ENCODE measurements at regions not wholly inside any gene's neighbourhood (a gene's known extent, or its start where the extent isn't known, plus 50 kb on each side); places are given as distances from the start of the nearest gene placed in this dataset.

DNA sequence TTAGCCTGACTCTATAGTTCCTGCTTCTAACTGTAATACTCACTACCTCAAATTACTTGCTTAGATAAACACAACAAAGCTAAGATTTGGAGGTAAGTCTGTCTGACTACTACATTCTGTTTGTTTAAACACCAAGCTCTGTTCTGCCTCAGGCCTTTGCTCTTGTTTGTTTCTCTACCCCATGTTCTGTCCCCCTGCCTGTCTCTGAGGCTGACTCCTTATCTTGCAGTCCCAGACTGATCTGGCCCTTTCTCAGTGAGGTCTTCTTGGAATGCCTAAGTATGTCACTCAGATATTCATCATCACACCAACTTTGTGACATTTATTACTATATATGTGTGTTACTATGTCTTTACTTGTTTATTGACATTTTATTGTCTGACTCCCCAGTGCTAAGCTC is 425.5 kb downstream of the LMO4 start:
- no peak overlapping the region for H3K27ac ChIP-seq
- DNase-seq (ENCODE audit: low read depth, low spot score), result no peak

GRCh38 chr1:87757676-87758075 is 429.0 kb downstream of the LMO4 start:
- H3K27ac ChIP-seq, result no peak overlapping the region
- DNase-seq (ENCODE audit: low read depth, low spot score), result no peak

DNA sequence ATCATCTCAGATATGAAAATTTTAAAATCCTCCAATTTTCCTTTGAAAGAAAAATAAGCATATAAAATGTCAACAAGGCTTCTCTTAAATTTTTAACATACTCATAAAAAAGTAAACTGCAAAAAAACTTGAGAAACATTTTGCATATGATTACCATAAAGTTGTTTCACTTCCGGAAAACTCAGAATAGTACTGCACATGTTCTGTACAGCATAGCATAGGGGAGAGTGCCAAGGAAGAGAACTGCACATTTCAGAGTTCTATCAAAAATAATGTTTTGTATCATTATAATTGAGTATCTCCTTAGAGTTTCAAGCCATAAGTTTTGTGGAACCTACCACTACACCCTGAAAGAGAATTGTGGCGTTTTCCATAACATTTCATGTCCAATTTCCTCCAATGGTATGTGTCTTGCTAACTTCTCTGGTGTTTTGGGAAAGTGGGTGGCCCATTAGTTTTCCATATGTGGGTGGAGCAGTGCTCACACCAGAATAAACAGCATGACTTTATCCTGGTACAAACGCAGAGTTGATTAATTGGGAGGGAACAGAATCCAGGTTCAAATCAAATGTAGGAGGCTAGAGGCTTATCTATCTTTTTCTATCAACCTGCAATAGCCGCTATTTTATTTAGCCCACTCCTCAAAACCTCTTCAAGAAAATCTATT is 430.9 kb downstream of the LMO4 start:
- DNase-seq (ENCODE audit: low read depth, low spot score), result no peak
- no peak overlapping the region for H3K27ac ChIP-seq

GRCh38 chr1:87760155-87760554 is 431.5 kb downstream of the LMO4 start:
- H3K27ac ChIP-seq, result no peak overlapping the region
- DNase-seq (ENCODE audit: low read depth, low spot score), result no peak

GRCh38 chr1:87760654-87761053 is 432.0 kb downstream of the LMO4 start:
- no peak overlapping the region for H3K27ac ChIP-seq
- DNase-seq (ENCODE audit: low read depth, low spot score), result no peak

- H3K27ac ChIP-seq, result no peak overlapping the region
- no peak for DNase-seq (ENCODE audit: low read depth, low spot score)
Observed at GRCh38 chr1:87763483-87763882, 434.8 kb downstream of the LMO4 start.

DNA sequence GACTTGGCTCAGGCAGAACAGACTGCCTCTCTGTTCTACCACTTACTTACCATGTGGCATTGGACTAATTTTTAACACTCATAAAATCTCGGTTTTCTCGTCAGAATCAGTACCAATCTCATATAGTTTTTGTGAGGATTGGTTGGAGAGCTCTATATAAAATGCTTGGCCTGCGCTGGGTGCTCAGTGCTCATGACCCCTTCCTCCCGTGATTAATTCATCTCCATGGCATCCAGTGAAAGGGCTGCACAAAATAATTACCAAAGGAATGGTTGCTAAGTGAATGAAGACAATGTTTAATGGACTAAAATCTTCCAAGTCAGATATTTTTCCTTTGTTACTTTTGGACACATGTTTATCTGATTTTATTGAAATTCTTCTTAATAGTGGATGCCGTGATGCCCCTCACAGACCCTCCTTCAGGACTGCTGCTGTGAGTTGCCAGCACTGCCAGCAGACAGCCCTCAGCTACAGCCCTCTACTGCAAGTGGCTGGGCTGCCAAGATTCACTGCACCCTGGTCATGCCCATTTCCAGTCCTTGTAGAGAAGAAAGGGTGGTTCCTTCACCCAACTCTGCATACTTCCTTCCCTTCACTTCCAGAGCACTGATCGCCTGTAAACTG is 436.5 kb downstream of the LMO4 start:
- no peak for DNase-seq (ENCODE audit: low read depth, low spot score)
- H3K27ac ChIP-seq, result peak overlapping the region; percentile 65

GRCh38 chr1:87765681-87766070 is 437.0 kb downstream of the LMO4 start:
- H3K27ac ChIP-seq, result peak overlapping the region; percentile 65
- DNase-seq (ENCODE audit: low read depth, low spot score), result no peak

GRCh38 chr1:87766737-87767136 is 438.1 kb downstream of the LMO4 start:
- peak overlapping the region; percentile 65 for H3K27ac ChIP-seq
- peak; percentile 64 for DNase-seq (ENCODE audit: low read depth, low spot score)

GRCh38 chr1:87778896-87779295 is 450.2 kb downstream of the LMO4 start:
- DNase-seq (ENCODE audit: low read depth, low spot score), result no peak
- no peak overlapping the region for H3K27ac ChIP-seq

DNA sequence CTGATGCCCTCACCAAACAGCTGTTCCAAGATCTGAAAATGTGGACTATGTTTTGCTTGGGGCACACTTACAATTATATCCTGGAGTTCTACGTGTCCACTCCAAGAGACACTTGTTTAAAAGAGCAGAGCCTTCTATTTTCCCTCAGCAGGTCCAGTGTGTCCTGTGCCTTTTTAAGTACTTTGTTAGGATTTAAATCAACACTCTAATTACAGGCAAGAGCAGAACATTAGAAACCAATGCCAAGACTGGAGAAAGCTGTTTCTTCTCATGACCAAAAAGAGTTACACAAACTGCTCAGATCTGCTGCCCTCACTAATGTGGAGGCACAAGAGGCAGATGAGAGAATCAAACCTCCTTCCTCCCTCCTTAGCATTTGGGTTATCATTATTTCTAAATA is 452.9 kb downstream of the LMO4 start:
- H3K27ac ChIP-seq, result no peak overlapping the region
- no peak for DNase-seq (ENCODE audit: low read depth, low spot score)

DNA sequence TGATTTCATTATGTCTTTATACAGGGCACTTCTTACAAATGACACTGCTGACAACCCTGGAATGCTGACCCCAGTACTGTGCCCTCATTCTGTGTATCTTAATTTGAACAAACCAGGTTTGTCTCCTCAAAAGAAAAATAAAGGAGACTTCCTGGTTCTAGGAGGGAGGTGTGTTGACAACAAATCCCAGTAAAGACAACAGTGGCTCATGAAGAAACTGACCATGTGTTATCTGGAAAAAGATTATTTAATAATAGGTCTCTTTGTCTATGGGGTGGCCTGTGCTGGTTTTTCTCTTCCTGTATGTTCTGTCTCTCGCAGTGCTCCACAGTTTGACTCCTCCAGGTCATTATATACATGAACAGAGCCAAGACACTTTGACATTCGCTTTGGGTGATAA is 454.6 kb downstream of the LMO4 start:
- no peak overlapping the region for H3K27ac ChIP-seq
- DNase-seq (ENCODE audit: low read depth, low spot score), result no peak

GRCh38 chr1:87785386-87785785 is 456.7 kb downstream of the LMO4 start:
- H3K27ac ChIP-seq, result no peak overlapping the region
- DNase-seq (ENCODE audit: low read depth, low spot score), result no peak

DNA sequence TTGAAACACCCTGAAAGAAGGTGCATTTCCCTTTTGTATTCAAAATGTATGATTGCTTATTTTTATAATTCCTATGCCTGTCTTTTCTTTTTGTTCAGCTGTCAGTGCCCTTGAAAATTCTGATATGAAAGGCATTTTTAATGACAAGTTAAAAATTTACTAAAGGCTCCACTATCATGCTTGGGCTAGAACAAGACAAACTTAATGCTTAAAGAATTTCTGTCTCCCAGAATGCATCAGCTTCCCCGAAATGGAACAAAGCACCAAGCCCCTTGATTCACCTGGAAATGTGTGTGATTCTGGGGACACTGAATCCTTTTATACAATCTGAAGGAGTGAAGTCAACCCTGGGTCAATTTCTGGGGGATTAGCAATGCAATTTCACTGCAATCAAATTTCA is 457.5 kb downstream of the LMO4 start:
- H3K27ac ChIP-seq, result no peak overlapping the region
- DNase-seq (ENCODE audit: low read depth, low spot score), result no peak

DNA sequence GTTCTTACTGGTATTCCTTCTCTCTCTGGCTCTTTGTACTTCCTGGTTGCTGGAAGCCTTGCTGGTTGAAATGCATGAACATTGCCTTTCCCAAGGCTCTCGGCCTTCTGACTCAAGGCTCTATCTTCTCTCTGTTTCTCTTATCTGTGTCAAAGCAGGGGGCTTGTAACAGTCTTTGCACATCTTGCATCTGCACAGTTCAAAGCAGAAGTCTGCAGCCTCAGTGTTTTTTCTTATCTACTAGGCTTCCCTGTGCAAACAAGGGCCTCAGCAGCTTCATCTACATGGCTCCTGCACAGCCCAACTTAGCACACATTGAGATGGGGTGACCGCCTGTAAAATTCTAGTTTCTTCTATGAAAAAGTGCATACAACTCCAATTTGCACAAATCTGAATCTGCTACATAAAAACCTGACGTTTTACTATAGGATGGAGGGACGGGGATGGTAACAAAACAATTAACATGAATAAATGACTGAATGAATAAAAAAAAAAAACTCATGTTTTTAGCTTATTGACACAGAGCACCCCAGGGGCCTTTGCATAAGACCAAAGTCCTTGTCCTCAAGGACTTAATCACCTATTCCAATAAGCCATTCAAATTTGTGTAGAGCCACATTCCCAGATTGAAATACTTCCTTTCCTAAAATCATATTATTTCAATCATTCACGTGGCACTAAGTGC is 458.3 kb downstream of the LMO4 start:
- DNase-seq (ENCODE audit: low read depth, low spot score), result no peak
- no peak overlapping the region for H3K27ac ChIP-seq

DNA sequence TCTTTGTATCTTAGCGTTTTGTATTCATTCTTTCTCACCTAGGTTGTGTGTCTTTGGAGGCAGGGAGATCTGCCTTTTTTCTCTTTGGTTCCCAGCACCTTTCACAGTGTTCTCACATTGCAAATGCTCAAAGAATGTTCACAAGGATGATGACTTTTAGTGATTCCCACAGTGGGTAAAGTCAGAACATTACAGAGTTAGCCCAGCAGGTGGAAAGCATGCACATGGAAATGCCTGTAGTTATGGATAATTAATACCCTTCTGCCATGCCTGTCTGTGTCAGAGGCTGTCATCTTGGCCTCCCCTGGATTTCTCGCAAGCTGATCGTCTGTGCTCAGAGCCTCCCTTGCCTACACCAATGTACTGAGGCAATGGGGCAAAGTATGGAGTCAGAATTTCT is 458.9 kb downstream of the LMO4 start:
- DNase-seq (ENCODE audit: low read depth, low spot score), result no peak
- no peak overlapping the region for H3K27ac ChIP-seq

GRCh38 chr1:87790756-87791155 is 462.1 kb downstream of the LMO4 start:
- no peak overlapping the region for H3K27ac ChIP-seq
- peak; percentile 33 for DNase-seq (ENCODE audit: low read depth, low spot score)

- no peak overlapping the region for H3K27ac ChIP-seq
- no peak for DNase-seq (ENCODE audit: low read depth, low spot score)
Observed at GRCh38 chr1:87791931-87792740, 463.5 kb downstream of the LMO4 start.

DNA sequence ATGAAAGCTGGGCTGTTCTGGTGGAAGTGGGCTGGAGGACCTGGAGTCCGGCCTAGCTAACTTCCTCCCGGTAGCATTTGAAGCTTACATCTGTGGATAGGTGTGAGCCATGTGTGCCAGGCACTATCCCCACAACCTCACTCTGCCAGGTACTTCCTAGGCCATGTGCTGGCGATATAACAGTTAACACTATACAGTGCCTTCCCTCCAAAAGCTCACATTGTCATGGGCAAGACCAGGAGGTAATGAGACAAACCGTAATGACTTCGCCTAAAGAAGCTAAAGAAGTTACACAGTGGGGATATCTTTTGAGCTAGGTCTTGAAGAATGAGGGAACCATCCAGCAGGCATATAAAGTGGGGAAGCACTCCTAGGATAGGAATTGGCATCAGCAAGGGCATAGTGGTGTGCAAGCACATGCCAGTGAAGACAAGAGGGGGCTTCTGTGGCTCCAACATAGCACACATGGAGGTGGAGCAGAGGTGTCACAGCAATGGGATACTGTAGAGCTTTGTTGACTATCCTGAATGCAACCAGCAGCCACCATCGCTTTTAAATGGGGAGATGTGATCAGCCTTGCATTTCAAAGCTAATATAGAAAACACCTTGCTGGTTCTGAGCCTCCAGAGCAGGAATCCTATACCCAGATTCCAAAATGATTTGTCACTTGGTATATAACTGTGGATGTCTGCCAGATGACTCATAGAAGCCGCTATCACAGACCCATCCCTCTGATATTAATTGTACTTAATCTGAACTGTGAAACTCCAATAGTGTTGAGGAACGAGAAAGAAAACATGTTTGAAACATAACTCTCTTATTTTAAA is 466.3 kb downstream of the LMO4 start:
- DNase-seq (ENCODE audit: low read depth, low spot score), result peak; percentile 14
- H3K27ac ChIP-seq, result no peak overlapping the region
